Activated B cell treated with CpG ODN at 0.5 μM for 24 hours (primary cell): ENCODE measurements at regions not wholly inside any gene's neighbourhood (a gene's known extent, or its start where the extent isn't known, plus 50 kb on each side); places are given as distances from the start of the nearest gene placed in this dataset.

ENCODE experiments used
- ATAC-seq: fragments of 200-7000 bp; cut with Tn5 transposase; one replicate; pipeline ENCODE4 v1.10.0; 2021; ENCODE audit warnings: low read depth, mild to moderate bottlenecking, moderate library complexity
- CTCF ChIA-PET: fragments of 350-600 bp; sonication (Branson Sonifier 250); formaldehyde crosslinking; loops from one replicate; lab custom pipeline; 2021; ENCODE audit warnings: antibody characterized with exemption; lab: Charles Lee
- POLR2A ChIA-PET: fragments of 350-600 bp; sonication (Branson Sonifier 250); formaldehyde crosslinking; loops from one replicate; lab custom pipeline; 2021; ENCODE audit warnings: antibody characterized with exemption; lab: Charles Lee
- DNase-seq: peaks from one replicate; pipeline ENCODE4 v3.0.0; 2022
- H3K27ac Mint-ChIP-seq: one replicate; pipeline ENCODE4 v1.8.0; 2020; ENCODE audit warnings: mixed read lengths
- H3K27me3 Mint-ChIP-seq: one replicate; pipeline ENCODE4 v1.8.0; 2021; ENCODE audit warnings: mixed read lengths
- H3K36me3 Mint-ChIP-seq: one replicate; pipeline ENCODE4 v1.8.0; 2021; ENCODE audit warnings: low read depth, mixed read lengths
- H3K4me1 Mint-ChIP-seq: one replicate; pipeline ENCODE4 v1.8.0; 2021; ENCODE audit warnings: mixed read lengths
- H3K4me3 Mint-ChIP-seq: one replicate; pipeline ENCODE4 v1.8.0; 2020; ENCODE audit warnings: mild to moderate bottlenecking, mixed read lengths
- H3K9me3 Mint-ChIP-seq: one replicate; pipeline ENCODE4 v1.8.0; 2020; ENCODE audit warnings: mixed read lengths
- intact Hi-C: fragments of 100-400 bp; cut with micrococcal nuclease; formaldehyde crosslinking; loops from one replicate; pipeline ENCODE4 v1.15.1; 2024
- TF ChIP-seq, protein P1 (sequence below): fragments of 200-600 bp; IDR thresholded peaks from one replicate; pipeline ENCODE4 v1.8.0; 2022; ENCODE audit warnings: antibody characterized with exemption, mild to moderate bottlenecking

DNA sequence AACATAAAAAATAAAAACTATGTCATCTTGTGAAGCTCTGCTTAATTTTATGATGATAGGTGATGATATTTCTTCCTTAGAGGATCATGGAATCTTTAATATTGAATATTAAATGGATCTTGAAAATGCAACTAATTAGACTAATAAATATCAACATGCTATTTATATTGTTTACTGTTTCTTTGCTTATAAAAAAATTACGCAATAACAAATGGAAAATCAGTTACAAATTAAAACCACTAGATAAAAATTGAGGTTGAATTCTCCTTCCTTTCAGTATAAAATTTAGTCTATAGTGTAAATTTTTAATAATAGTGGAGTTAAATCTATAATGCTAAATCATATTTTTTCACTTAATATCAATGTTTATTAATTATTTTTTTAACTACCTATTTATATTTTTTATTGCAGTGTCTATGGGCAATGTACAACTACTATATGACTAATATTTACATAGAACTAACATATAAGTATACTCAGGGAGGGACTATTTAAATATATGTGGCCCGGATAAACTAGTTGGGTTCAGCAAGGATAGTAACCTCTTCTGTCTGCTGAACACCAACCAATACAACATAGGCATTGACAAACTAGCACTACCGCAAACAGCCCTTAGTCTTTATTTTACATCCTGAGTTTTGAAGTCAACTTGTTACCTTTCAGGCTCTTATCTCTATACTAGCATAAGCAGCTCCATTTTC lies 628.0 kb downstream of the EFNB2 start:
- intact Hi-C loops = no loop called here
- Mint-ChIP-seq H3K27ac (no peak overlapping the region), H3K4me3 (no peak overlapping the region), H3K36me3 (no peaks in the 10 kb centered on the region), H3K4me1 (no peaks in the 10 kb centered on the region), H3K27me3 (no peaks in the 10 kb centered on the region), H3K9me3 (no peaks in the 10 kb centered on the region)
- CTCF ChIA-PET = no interaction called here
- ATAC-seq (no peak), DNase-seq (no peak)
- POLR2A ChIA-PET = no interaction called here
- TF ChIP-seq, protein P1, sequence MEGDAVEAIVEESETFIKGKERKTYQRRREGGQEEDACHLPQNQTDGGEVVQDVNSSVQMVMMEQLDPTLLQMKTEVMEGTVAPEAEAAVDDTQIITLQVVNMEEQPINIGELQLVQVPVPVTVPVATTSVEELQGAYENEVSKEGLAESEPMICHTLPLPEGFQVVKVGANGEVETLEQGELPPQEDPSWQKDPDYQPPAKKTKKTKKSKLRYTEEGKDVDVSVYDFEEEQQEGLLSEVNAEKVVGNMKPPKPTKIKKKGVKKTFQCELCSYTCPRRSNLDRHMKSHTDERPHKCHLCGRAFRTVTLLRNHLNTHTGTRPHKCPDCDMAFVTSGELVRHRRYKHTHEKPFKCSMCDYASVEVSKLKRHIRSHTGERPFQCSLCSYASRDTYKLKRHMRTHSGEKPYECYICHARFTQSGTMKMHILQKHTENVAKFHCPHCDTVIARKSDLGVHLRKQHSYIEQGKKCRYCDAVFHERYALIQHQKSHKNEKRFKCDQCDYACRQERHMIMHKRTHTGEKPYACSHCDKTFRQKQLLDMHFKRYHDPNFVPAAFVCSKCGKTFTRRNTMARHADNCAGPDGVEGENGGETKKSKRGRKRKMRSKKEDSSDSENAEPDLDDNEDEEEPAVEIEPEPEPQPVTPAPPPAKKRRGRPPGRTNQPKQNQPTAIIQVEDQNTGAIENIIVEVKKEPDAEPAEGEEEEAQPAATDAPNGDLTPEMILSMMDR = no peak

- H3K4me3 Mint-ChIP-seq = no peak overlapping the region
Measured at GRCh38 chr13:105906746-105907145, 628.7 kb downstream of the EFNB2 start.

GRCh38 chr13:105904034-105904742 lies 631.3 kb downstream of the EFNB2 start:
- CTCF ChIA-PET = no interaction called here

More at GRCh38 chr13:105906746-105907145, 628.7 kb downstream of the EFNB2 start:
- H3K27me3 Mint-ChIP-seq = no peaks in the 10 kb centered on the region
- intact Hi-C loops = no loop called here
- ATAC-seq (no peak), DNase-seq (no peak)
- CTCF ChIA-PET = no interaction called here
- H3K27ac Mint-ChIP-seq = no peak overlapping the region
- POLR2A ChIA-PET = no interaction called here
- TF ChIP-seq, protein P1 = no peak
- H3K9me3 Mint-ChIP-seq = no peaks in the 10 kb centered on the region
- H3K36me3 Mint-ChIP-seq = no peaks in the 10 kb centered on the region
- H3K4me1 Mint-ChIP-seq = no peaks in the 10 kb centered on the region

GRCh38 chr13:105902396-105902795 lies 633.1 kb downstream of the EFNB2 start:
- H3K9me3 Mint-ChIP-seq = peaks cover 5% of the 10 kb centered on the region
- TF ChIP-seq, protein P1 = no peak
- POLR2A ChIA-PET = no interaction called here
- H3K27me3 Mint-ChIP-seq = no peaks in the 10 kb centered on the region
- intact Hi-C loops = no loop called here
- no peaks in the 10 kb centered on the region for H3K4me1 Mint-ChIP-seq
- ATAC-seq (no peak), DNase-seq (no peak)
- no peak overlapping the region for H3K27ac Mint-ChIP-seq
- H3K4me3 Mint-ChIP-seq = no peak overlapping the region
- H3K36me3 Mint-ChIP-seq = no peaks in the 10 kb centered on the region
- CTCF ChIA-PET = no interaction called here

More at GRCh38 chr13:105904034-105904742, 631.3 kb downstream of the EFNB2 start:
- H3K4me3 Mint-ChIP-seq = no peak overlapping the region
- no peaks in the 10 kb centered on the region for H3K36me3 Mint-ChIP-seq
- no peak overlapping the region for H3K27ac Mint-ChIP-seq
- intact Hi-C loops = no loop called here
- ATAC-seq = no peak
- POLR2A ChIA-PET = no interaction called here
- no peaks in the 10 kb centered on the region for H3K4me1 Mint-ChIP-seq
- no peaks in the 10 kb centered on the region for H3K27me3 Mint-ChIP-seq
- TF ChIP-seq, protein P1 = no peak
- no peak for DNase-seq
- H3K9me3 Mint-ChIP-seq = no peaks in the 10 kb centered on the region

GRCh38 chr13:105897575-105897974 lies 637.9 kb downstream of the EFNB2 start:
- ChIA-PET CTCF (no interaction called here), POLR2A (no interaction called here)
- TF ChIP-seq, protein P1 = no peak
- intact Hi-C loops = no loop called here
- no peaks in the 10 kb centered on the region for H3K27me3 Mint-ChIP-seq
- peaks cover 5% of the 10 kb centered on the region for H3K9me3 Mint-ChIP-seq
- no peak overlapping the region for H3K4me3 Mint-ChIP-seq
- DNase-seq (no peak), ATAC-seq (no peak)
- H3K4me1 Mint-ChIP-seq = no peaks in the 10 kb centered on the region
- no peaks in the 10 kb centered on the region for H3K36me3 Mint-ChIP-seq
- H3K27ac Mint-ChIP-seq = no peak overlapping the region
